ENCODE measurements at regions not wholly inside any gene's neighbourhood (a gene's known extent, or its start where the extent isn't known, plus 50 kb on each side); places are given as distances from the start of the nearest gene placed in this dataset.

GRCh38 chr1:87190402-87190801, 138.3 kb upstream of the LMO4 start:
- no peak overlapping the region for H3K27ac ChIP-seq
- no peak overlapping the region for H3K4me2 ChIP-seq (ENCODE audit: low read length)
- H3K9me3 ChIP-seq (ENCODE audit: control insufficient read depth, low read length), result no peaks in the 10 kb centered on the region
- H2AFZ ChIP-seq, result no peak overlapping the region
- no peaks in the 10 kb centered on the region for H3K79me2 ChIP-seq
- no peaks in the 10 kb centered on the region for H3K4me1 ChIP-seq
- H3K27me3 ChIP-seq (ENCODE audit: control insufficient read depth, insufficient read depth, low read length), result no peaks in the 10 kb centered on the region
- H3K36me3 ChIP-seq (ENCODE audit: control insufficient read depth, insufficient read depth, low read length), result no peaks in the 10 kb centered on the region
- H3K4me3 ChIP-seq (ENCODE audit: low read depth, low read length), result no peak overlapping the region
- no peak for TF ChIP-seq CTCF (IDR thresholded peaks at IDR 0.05)
- no peak overlapping the region for H3K9ac ChIP-seq

GRCh38 chr1:87191646-87192045, 137.0 kb upstream of the LMO4 start:
- no peaks in the 10 kb centered on the region for H3K4me1 ChIP-seq
- no peaks in the 10 kb centered on the region for H3K27me3 ChIP-seq (ENCODE audit: control insufficient read depth, insufficient read depth, low read length)
- H3K4me3 ChIP-seq (ENCODE audit: low read depth, low read length), result no peak overlapping the region
- no peak for TF ChIP-seq CTCF (IDR thresholded peaks at IDR 0.05)
- no peak overlapping the region for H3K4me2 ChIP-seq (ENCODE audit: low read length)
- no peaks in the 10 kb centered on the region for H3K9me3 ChIP-seq (ENCODE audit: control insufficient read depth, low read length)
- no peak overlapping the region for H2AFZ ChIP-seq
- H3K9ac ChIP-seq, result no peak overlapping the region
- no peaks in the 10 kb centered on the region for H3K79me2 ChIP-seq
- H3K36me3 ChIP-seq (ENCODE audit: control insufficient read depth, insufficient read depth, low read length), result no peaks in the 10 kb centered on the region
- H3K27ac ChIP-seq, result no peak overlapping the region

- Histone ChIP-seq H3K36me3 (ENCODE audit: control insufficient read depth, insufficient read depth, low read length) (no peaks in the 10 kb centered on the region), H3K27me3 (ENCODE audit: control insufficient read depth, insufficient read depth, low read length) (no peaks in the 10 kb centered on the region), H3K4me3 (ENCODE audit: low read depth, low read length) (no peak overlapping the region), H3K27ac (no peak overlapping the region), H3K4me2 (ENCODE audit: low read length) (no peak overlapping the region), H2AFZ (no peak overlapping the region), H3K9ac (no peak overlapping the region), H3K4me1 (no peaks in the 10 kb centered on the region), H3K79me2 (no peaks in the 10 kb centered on the region), H3K9me3 (ENCODE audit: control insufficient read depth, low read length) (no peaks in the 10 kb centered on the region)
- TF ChIP-seq CTCF (IDR thresholded peaks at IDR 0.05), result no peak
Measured at GRCh38 chr1:87194271-87194774, 134.4 kb upstream of the LMO4 start.

GRCh38 chr1:87194856-87195255, 133.8 kb upstream of the LMO4 start:
- H3K79me2 ChIP-seq, result no peaks in the 10 kb centered on the region
- H3K4me2 ChIP-seq (ENCODE audit: low read length), result no peak overlapping the region
- no peak overlapping the region for H2AFZ ChIP-seq
- TF ChIP-seq CTCF (IDR thresholded peaks at IDR 0.05), result no peak
- H3K9ac ChIP-seq, result no peak overlapping the region
- no peaks in the 10 kb centered on the region for H3K9me3 ChIP-seq (ENCODE audit: control insufficient read depth, low read length)
- H3K36me3 ChIP-seq (ENCODE audit: control insufficient read depth, insufficient read depth, low read length), result no peaks in the 10 kb centered on the region
- H3K27ac ChIP-seq, result no peak overlapping the region
- H3K4me3 ChIP-seq (ENCODE audit: low read depth, low read length), result no peak overlapping the region
- no peaks in the 10 kb centered on the region for H3K27me3 ChIP-seq (ENCODE audit: control insufficient read depth, insufficient read depth, low read length)
- H3K4me1 ChIP-seq, result no peaks in the 10 kb centered on the region

DNA sequence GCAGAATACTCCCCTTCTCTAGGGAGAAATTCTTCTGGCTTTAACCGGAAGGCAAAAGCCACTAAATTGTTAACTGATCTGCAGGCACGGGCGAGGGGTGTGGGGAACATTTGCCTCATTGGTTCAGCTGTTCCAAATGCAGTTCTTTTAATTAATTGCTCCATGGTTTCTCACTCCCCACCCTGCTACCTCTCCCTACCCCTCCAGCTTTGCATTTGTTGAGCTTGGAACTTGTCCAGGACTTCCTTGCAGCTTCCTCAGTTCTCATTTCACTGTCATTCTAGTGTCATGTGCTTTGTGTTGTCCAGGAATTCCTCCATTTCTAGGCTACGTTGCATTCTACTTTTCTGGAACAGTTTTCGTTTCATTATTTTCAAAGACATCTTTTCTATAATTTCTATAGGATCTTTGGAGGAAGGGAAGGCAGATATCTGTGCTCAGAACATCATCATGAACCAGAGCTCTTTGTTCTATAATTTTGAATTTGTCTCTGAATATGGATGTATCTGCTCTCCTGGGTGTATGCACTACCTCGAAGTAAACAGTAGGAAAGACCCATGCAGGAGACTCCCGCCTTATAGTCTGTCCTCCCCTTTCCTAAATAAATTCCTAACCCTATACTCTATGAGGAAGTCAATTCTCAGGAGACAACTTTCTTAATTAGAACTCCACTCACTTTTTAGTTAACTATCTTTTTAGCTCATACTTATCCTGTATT, 132.4 kb upstream of the LMO4 start:
- Histone ChIP-seq H3K4me3 (ENCODE audit: low read depth, low read length) (no peak overlapping the region), H3K9ac (no peak overlapping the region), H3K4me1 (no peaks in the 10 kb centered on the region), H3K9me3 (ENCODE audit: control insufficient read depth, low read length) (no peaks in the 10 kb centered on the region), H3K79me2 (no peaks in the 10 kb centered on the region), H3K27me3 (ENCODE audit: control insufficient read depth, insufficient read depth, low read length) (no peaks in the 10 kb centered on the region), H3K27ac (no peak overlapping the region), H3K36me3 (ENCODE audit: control insufficient read depth, insufficient read depth, low read length) (no peaks in the 10 kb centered on the region), H2AFZ (no peak overlapping the region), H3K4me2 (ENCODE audit: low read length) (no peak overlapping the region)
- TF ChIP-seq CTCF (IDR thresholded peaks at IDR 0.05), result no peak

Data from parathyroid adenoma (tissue), 2 donors.